NOMO-1 treated with DMSO at 0.1 percent for 48 hours (cell line): ENCODE measurements at regions not wholly inside any gene's neighbourhood (a gene's known extent, or its start where the extent isn't known, plus 50 kb on each side); places are given as distances from the start of the nearest gene placed in this dataset.
"Not testable (repeated sequence)": the region's sequence is repeated elsewhere in the genome, so short reads cannot be mapped to it uniquely, and the experiment has no call there.

Experiments
- DNase-seq: peaks from one replicate; lab custom pipeline; 2025; ENCODE audit not compliant: unreplicated experiment; lab: John Stamatoyannopoulos, UW

GRCh38 chr7:10533429-10533828, 440.2 kb upstream of the PHF14 start:
- not testable (repeated sequence) for DNase-seq

GRCh38 chr7:10536561-10536960, 437.1 kb upstream of the PHF14 start:
- no peak for DNase-seq

- peak; percentile 38 for DNase-seq
Observed at GRCh38 chr7:10537764-10538163, 435.9 kb upstream of the PHF14 start.

GRCh38 chr7:10557375-10557774, 416.3 kb upstream of the PHF14 start:
- DNase-seq = no peak

- no peak for DNase-seq
Observed at GRCh38 chr7:10560497-10560896, 413.2 kb upstream of the PHF14 start.

GRCh38 chr7:10568891-10569290, 404.8 kb upstream of the PHF14 start:
- DNase-seq = no peak

GRCh38 chr7:10571759-10572158, 401.9 kb upstream of the PHF14 start:
- no peak for DNase-seq

GRCh38 chr7:10577866-10578374, 395.8 kb upstream of the PHF14 start:
- DNase-seq = no peak

GRCh38 chr7:10579561-10579960, 394.1 kb upstream of the PHF14 start:
- DNase-seq = no peak

- DNase-seq = no peak
Observed at GRCh38 chr7:10584886-10585285, 388.8 kb upstream of the PHF14 start.

GRCh38 chr7:10588084-10588483, 385.6 kb upstream of the PHF14 start:
- DNase-seq = no peak

GRCh38 chr7:10592604-10593003, 381.1 kb upstream of the PHF14 start:
- no peak for DNase-seq

GRCh38 chr7:10593080-10593479, 380.6 kb upstream of the PHF14 start:
- no peak for DNase-seq

- DNase-seq = no peak
Observed at GRCh38 chr7:10596827-10597226, 376.8 kb upstream of the PHF14 start.

- DNase-seq = no peak
Observed at GRCh38 chr7:10604128-10604527, 369.5 kb upstream of the PHF14 start.

- no peak for DNase-seq
Observed at GRCh38 chr7:10612950-10613349, 360.7 kb upstream of the PHF14 start.

- no peak for DNase-seq
Observed at GRCh38 chr7:10618953-10619352, 354.7 kb upstream of the PHF14 start.

GRCh38 chr7:10632712-10633111, 341.0 kb upstream of the PHF14 start:
- no peak for DNase-seq

- DNase-seq = no peak
Observed at GRCh38 chr7:10634239-10634638, 339.4 kb upstream of the PHF14 start.

- DNase-seq = no peak
Observed at GRCh38 chr7:10637991-10638390, 335.7 kb upstream of the PHF14 start.

- no peak for DNase-seq
Observed at GRCh38 chr7:10643545-10643944, 330.1 kb upstream of the PHF14 start.

- DNase-seq = no peak
Observed at GRCh38 chr7:10644849-10645248, 328.8 kb upstream of the PHF14 start.

GRCh38 chr7:10646194-10646593, 327.5 kb upstream of the PHF14 start:
- DNase-seq = peak; percentile 86

- DNase-seq = no peak
Observed at GRCh38 chr7:10648289-10648688, 325.4 kb upstream of the PHF14 start.
